ENCODE measurements at regions not wholly inside any gene's neighbourhood (a gene's known extent, or its start where the extent isn't known, plus 50 kb on each side); places are given as distances from the start of the nearest gene placed in this dataset.

DNA sequence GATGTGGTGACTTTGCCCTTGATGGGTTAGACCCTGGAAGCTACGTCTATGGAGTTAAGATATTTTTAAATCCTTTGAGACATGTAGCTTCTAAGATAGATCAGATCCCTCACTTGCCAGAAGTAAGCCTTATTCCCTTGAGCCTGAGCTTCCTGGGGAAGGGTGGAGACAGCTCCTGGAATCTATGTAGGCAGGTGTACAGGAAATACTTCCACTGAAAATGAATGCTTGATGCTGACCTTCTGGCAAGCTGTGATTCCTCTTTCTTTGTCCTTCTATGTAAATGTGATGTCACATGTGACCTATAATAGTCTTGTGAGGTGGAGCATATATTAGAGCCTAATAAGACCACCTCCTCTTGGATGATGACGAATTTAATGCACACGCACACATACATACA is 1152.0 kb upstream of the ACO1 start (continued):
- TF ChIP-seq, protein P1, sequence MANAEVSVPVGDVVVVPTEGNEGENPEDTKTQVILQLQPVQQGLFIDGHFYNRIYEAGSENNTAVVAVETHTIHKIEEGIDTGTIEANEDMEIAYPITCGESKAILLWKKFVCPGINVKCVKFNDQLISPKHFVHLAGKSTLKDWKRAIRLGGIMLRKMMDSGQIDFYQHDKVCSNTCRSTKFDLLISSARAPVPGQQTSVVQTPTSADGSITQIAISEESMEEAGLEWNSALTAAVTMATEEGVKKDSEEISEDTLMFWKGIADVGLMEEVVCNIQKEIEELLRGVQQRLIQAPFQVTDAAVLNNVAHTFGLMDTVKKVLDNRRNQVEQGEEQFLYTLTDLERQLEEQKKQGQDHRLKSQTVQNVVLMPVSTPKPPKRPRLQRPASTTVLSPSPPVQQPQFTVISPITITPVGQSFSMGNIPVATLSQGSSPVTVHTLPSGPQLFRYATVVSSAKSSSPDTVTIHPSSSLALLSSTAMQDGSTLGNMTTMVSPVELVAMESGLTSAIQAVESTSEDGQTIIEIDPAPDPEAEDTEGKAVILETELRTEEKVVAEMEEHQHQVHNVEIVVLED (CRISPR knock-in tag; IDR thresholded peaks at IDR 0.05), result no peak
- TF ChIP-seq, protein P2, sequence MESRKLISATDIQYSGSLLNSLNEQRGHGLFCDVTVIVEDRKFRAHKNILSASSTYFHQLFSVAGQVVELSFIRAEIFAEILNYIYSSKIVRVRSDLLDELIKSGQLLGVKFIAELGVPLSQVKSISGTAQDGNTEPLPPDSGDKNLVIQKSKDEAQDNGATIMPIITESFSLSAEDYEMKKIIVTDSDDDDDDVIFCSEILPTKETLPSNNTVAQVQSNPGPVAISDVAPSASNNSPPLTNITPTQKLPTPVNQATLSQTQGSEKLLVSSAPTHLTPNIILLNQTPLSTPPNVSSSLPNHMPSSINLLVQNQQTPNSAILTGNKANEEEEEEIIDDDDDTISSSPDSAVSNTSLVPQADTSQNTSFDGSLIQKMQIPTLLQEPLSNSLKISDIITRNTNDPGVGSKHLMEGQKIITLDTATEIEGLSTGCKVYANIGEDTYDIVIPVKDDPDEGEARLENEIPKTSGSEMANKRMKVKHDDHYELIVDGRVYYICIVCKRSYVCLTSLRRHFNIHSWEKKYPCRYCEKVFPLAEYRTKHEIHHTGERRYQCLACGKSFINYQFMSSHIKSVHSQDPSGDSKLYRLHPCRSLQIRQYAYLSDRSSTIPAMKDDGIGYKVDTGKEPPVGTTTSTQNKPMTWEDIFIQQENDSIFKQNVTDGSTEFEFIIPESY (CRISPR knock-in tag; IDR thresholded peaks at IDR 0.05), result no peak
- no peak for TF ChIP-seq HDAC2 (IDR thresholded peaks at IDR 0.05)
- TF ChIP-seq, protein P3, sequence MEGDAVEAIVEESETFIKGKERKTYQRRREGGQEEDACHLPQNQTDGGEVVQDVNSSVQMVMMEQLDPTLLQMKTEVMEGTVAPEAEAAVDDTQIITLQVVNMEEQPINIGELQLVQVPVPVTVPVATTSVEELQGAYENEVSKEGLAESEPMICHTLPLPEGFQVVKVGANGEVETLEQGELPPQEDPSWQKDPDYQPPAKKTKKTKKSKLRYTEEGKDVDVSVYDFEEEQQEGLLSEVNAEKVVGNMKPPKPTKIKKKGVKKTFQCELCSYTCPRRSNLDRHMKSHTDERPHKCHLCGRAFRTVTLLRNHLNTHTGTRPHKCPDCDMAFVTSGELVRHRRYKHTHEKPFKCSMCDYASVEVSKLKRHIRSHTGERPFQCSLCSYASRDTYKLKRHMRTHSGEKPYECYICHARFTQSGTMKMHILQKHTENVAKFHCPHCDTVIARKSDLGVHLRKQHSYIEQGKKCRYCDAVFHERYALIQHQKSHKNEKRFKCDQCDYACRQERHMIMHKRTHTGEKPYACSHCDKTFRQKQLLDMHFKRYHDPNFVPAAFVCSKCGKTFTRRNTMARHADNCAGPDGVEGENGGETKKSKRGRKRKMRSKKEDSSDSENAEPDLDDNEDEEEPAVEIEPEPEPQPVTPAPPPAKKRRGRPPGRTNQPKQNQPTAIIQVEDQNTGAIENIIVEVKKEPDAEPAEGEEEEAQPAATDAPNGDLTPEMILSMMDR (IDR thresholded peaks at IDR 0.05 in 2 of 3, conservative IDR thresholded peaks at IDR 0.05 in 1 of 3; ENCODE audit: insufficient read depth in 2 of 3, low read depth in 1 of 3, low read length in 3 of 3), result no peak
- no peak for TF ChIP-seq HMG20B (CRISPR knock-in tag; IDR thresholded peaks at IDR 0.05)
- TF ChIP-seq PPARD (CRISPR knock-in tag; IDR thresholded peaks at IDR 0.05), result no peak
- TF ChIP-seq RBM17 (IDR thresholded peaks at IDR 0.05; ENCODE audit: borderline replicate concordance, low read depth, low read length), result no peak

Data from K562 (cell line).